Keratinocyte (primary cell): ENCODE measurements at regions not wholly inside any gene's neighbourhood (a gene's known extent, or its start where the extent isn't known, plus 50 kb on each side); places are given as distances from the start of the nearest gene placed in this dataset.

Source experiments
- DNase-seq: peaks from one replicate; pipeline ENCODE4 v3.0.0-alpha.2; 2011; ENCODE audit warnings: low read depth, missing footprints, low spot score
- FAIRE-seq: peaks from 2 replicates; lab custom pipeline; 2011; peaks lifted over from hg19 to GRCh38; lab: Jason Lieb, UNC
- H2AFZ ChIP-seq: 2 replicates; pipeline ENCODE4 v1.6.0; 2012; ENCODE audit warnings: low read length, control low read depth, inconsistent platforms; ENCODE audit not compliant: control insufficient read depth
- H3K27ac ChIP-seq: 2 replicates; pipeline ENCODE4 v1.5.1; 2011; ENCODE audit warnings: low read length; ENCODE audit not compliant: control insufficient read depth, insufficient read depth
- H3K27me3 ChIP-seq: 3 replicates; pipeline ENCODE4 v1.6.0; 2011; ENCODE audit warnings: low read length; ENCODE audit not compliant: control insufficient read depth, insufficient read depth; ENCODE audit errors: extremely low read depth
- H3K36me3 ChIP-seq, 2 experiments: 2 replicates in 1 of 2; 3 replicates in 1 of 2; pipeline ENCODE4 v1.5.1; 2011; ENCODE audit warnings: low read length in 2 of 2, mild to moderate bottlenecking in 1 of 2; ENCODE audit not compliant: control insufficient read depth in 2 of 2, insufficient read depth in 2 of 2; ENCODE audit errors: extremely low read depth in 1 of 2
- H3K4me1 ChIP-seq: 3 replicates; pipeline ENCODE4 v1.5.1; 2011; ENCODE audit warnings: low read length; ENCODE audit not compliant: control insufficient read depth, insufficient read depth; ENCODE audit errors: extremely low read depth
- H3K4me2 ChIP-seq: 3 replicates; pipeline ENCODE4 v1.6.0; 2011; ENCODE audit warnings: low read depth, low read length; ENCODE audit not compliant: control insufficient read depth, insufficient read depth; ENCODE audit errors: extremely low read depth
- H3K4me3 ChIP-seq, 3 experiments: fragments of 200-600 bp in 1 of 3; sonication (generic) in 1 of 3; 2 replicates in 2 of 3; 3 replicates in 1 of 3; pipeline ENCODE4 v1.5.1; 2011 to 2016; ENCODE audit warnings: low read length in 3 of 3, mild to moderate bottlenecking in 3 of 3, control low read depth in 2 of 3, inconsistent platforms in 1 of 3, low read depth in 1 of 3, mixed read lengths in 1 of 3, mixed run types in 1 of 3, moderate library complexity in 1 of 3; ENCODE audit not compliant: control insufficient read depth in 2 of 3, insufficient read depth in 2 of 3; ENCODE audit errors: extremely low read depth in 1 of 3
- H3K79me2 ChIP-seq: 2 replicates; pipeline ENCODE4 v1.6.0; 2012; ENCODE audit warnings: low read length; ENCODE audit not compliant: control insufficient read depth, insufficient read depth
- H3K9ac ChIP-seq: 3 replicates; pipeline ENCODE4 v1.6.0; 2011; ENCODE audit warnings: low read length; ENCODE audit not compliant: control insufficient read depth, insufficient read depth; ENCODE audit errors: extremely low read depth
- H3K9me1 ChIP-seq: 3 replicates; pipeline ENCODE4 v1.6.0; 2011; ENCODE audit warnings: low read length; ENCODE audit not compliant: control insufficient read depth, insufficient read depth; ENCODE audit errors: extremely low read depth
- H3K9me3 ChIP-seq: 2 replicates; pipeline ENCODE4 v1.5.1; 2012; ENCODE audit warnings: low read depth, low read length; ENCODE audit not compliant: control insufficient read depth
- H4K20me1 ChIP-seq: 3 replicates; pipeline ENCODE4 v1.6.0; 2011; ENCODE audit warnings: low read length; ENCODE audit not compliant: control insufficient read depth, insufficient read depth; ENCODE audit errors: extremely low read depth
- CTCF ChIP-seq, 3 experiments: IDR thresholded peaks in 1 of 3; conservative IDR thresholded peaks in 1 of 3; optimal IDR thresholded peaks in 1 of 3; 2 replicates in 2 of 3; 3 replicates in 1 of 3; pipeline versions ENCODE3 to v1.5.1; 2011; ENCODE audit warnings: low read length in 3 of 3, mild to moderate bottlenecking in 3 of 3, moderate library complexity in 2 of 3, control low read depth in 1 of 3, inconsistent platforms in 1 of 3; ENCODE audit not compliant: insufficient read depth in 2 of 3; ENCODE audit errors: extremely low read depth in 1 of 3
- EZH2 ChIP-seq: IDR thresholded peaks from one replicate; pipeline ENCODE4 v1.6.1; 2012; ENCODE audit warnings: inconsistent platforms, mild to moderate bottlenecking, low read length, moderate library complexity
- dilution Hi-C: fragments of 300-500 bp; cut with MboI; formaldehyde crosslinking; loops from one replicate; pipeline ENCODE4 v1.7.0; 2020; ENCODE audit warnings: low sequenced_read_pairs; ENCODE audit not compliant: extremely low pct_ligation_motif_present

DNA sequence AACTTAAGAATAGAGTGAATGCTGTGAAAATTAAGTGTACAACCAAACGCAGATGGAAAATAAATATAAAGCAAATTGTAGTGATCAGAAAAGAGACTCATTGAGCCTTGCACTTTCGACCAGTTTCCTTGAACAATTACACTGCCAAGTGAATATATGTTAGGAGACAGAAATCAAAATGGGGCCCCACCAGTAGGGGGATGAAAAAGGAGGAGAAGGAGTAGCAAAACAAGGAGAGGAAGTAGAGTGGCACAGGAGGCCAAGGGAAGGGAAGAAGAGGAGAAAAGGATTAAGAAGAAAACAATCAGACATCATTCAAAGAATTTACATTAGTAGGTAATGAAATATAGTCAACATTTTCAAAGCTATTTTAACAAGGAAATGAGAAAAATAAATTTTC is 1770.6 kb downstream of the PLA2G4A start:
- Histone ChIP-seq H3K4me3 (no peak overlapping the region), H3K36me3 (no peaks in the 10 kb centered on the region), H3K27me3 (no peaks in the 10 kb centered on the region), H3K4me1 (no peaks in the 10 kb centered on the region), H2AFZ (no peak overlapping the region), H4K20me1 (no peaks in the 10 kb centered on the region), H3K9me1 (no peaks in the 10 kb centered on the region), H3K9ac (no peak overlapping the region), H3K9me3 (no peaks in the 10 kb centered on the region), H3K27ac (no peak overlapping the region), H3K79me2 (no peaks in the 10 kb centered on the region), H3K4me2 (no peak overlapping the region)
- no peak for DNase-seq
- dilution Hi-C loops, result no loop called here
- TF ChIP-seq CTCF (optimal IDR thresholded peaks at IDR 0.05 in 1 of 3, IDR thresholded peaks at IDR 0.05 in 1 of 3, conservative IDR thresholded peaks at IDR 0.05 in 1 of 3; ENCODE audit: extremely low read depth in 1 of 3, insufficient read depth in 2 of 3, low read length in 3 of 3), result no peak
- TF ChIP-seq EZH2, result no peak
- no peak for FAIRE-seq

GRCh38 chr1:188611432-188611831 is 1782.7 kb downstream of the PLA2G4A start:
- no peak for FAIRE-seq

More at GRCh38 chr1:188611432-188611831, 1782.7 kb downstream of the PLA2G4A start:
- no peak overlapping the region for H3K27ac ChIP-seq
- H3K9me1 ChIP-seq, result no peaks in the 10 kb centered on the region
- H3K9me3 ChIP-seq, result no peaks in the 10 kb centered on the region
- H3K4me3 ChIP-seq, result no peak overlapping the region
- H3K36me3 ChIP-seq, result no peaks in the 10 kb centered on the region
- dilution Hi-C loops, result no loop called here
- H3K9ac ChIP-seq, result no peak overlapping the region
- no peak for TF ChIP-seq EZH2
- TF ChIP-seq CTCF (optimal IDR thresholded peaks at IDR 0.05 in 1 of 3, IDR thresholded peaks at IDR 0.05 in 1 of 3, conservative IDR thresholded peaks at IDR 0.05 in 1 of 3; ENCODE audit: extremely low read depth in 1 of 3, insufficient read depth in 2 of 3, low read length in 3 of 3), result no peak
- no peak overlapping the region for H3K4me2 ChIP-seq
- no peak overlapping the region for H2AFZ ChIP-seq
- H3K79me2 ChIP-seq, result no peaks in the 10 kb centered on the region
- no peaks in the 10 kb centered on the region for H3K27me3 ChIP-seq
- H3K4me1 ChIP-seq, result no peaks in the 10 kb centered on the region
- no peak for DNase-seq
- no peaks in the 10 kb centered on the region for H4K20me1 ChIP-seq
